ENCODE measurements at regions not wholly inside any gene's neighbourhood (a gene's known extent, or its start where the extent isn't known, plus 50 kb on each side); places are given as distances from the start of the nearest gene placed in this dataset.
"Not testable (repeated sequence)": the region's sequence is repeated elsewhere in the genome, so short reads cannot be mapped to it uniquely, and the experiment has no call there.

DNA sequence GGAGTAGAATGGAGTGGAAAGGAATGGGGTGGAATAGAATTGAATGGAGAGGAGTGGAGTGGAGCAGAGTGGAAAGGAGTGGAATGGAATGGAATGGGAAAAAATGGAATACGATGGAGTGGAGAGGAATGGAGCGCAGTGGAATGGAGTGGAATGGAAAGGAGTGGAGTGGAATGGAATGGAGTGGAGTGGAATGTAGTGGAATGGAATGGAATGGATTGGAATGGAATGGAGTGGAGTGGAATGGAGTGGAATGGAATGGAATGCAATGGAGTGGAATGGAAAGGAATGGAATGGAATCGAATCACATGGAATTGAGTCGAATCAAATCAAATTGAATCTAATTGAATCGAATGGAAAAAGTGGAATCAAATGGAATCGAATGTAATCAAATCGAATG is 1016.1 kb downstream of the CDY1 start:
- no peak for DNase-seq (ENCODE audit: low read depth)

DNA sequence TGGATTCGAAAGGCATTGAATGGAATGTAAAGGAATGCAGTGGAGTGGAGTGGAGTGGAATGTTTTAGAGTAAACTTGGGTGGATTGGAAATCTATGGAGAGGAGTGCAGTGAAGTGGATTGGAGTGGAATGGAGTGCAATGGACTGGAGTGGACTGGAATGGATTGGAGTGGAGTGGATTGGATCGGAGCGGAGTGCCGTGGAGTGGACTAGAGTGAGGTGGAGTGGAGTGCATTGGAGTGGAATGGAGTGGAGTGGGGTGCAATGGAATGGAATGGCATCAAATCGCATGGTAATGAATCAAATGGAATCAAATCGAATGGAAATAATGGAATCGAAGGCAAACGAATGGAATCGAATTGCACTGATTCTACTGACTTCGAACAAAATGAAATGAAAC is 1023.9 kb downstream of the CDY1 start:
- not testable (repeated sequence) for DNase-seq (ENCODE audit: low read depth)

GRCh38 chrY:26648240-26648639 is 1026.3 kb downstream of the CDY1 start:
- not testable (repeated sequence) for DNase-seq (ENCODE audit: low read depth)

DNA sequence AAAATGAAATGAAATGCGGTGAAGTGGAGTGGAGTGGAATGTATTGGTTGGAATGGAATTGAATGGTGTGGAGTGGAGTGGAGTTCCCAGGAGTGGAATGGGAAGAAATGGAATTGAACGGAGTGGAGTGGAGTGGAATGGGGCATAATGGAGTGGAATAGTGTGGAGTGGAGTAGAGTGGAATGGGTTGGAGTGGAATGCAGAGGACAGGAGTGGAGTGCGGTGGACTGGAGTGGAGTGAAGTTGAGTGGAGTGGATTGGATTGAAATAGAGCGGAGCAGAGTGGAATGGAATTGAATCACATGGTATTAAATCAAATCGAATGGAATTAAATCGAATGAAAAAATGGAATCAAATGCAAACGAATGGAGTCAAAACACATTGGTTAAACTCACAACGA is 1042.3 kb downstream of the CDY1 start:
- not testable (repeated sequence) for DNase-seq (ENCODE audit: low read depth)

DNA sequence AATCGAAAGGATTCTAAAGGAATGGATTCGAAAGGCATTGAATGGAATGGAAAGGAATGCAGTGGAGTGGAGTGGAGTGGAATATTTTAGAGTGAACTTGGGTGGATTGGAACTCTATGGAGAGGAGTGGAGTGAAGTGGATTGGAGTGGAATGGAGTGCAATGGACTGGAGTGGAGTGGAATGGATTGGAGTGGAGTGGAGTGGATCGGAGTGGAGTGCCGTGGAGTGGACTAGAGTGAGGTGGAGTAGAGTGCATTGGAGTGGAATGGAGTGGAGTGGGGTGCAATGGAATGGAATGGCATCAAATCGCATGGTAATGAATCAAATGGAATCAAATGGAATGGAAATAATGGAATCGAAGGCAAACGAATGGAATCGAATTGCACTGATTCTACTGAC is 1044.8 kb downstream of the CDY1 start:
- DNase-seq (ENCODE audit: low read depth): not testable (repeated sequence)

DNA sequence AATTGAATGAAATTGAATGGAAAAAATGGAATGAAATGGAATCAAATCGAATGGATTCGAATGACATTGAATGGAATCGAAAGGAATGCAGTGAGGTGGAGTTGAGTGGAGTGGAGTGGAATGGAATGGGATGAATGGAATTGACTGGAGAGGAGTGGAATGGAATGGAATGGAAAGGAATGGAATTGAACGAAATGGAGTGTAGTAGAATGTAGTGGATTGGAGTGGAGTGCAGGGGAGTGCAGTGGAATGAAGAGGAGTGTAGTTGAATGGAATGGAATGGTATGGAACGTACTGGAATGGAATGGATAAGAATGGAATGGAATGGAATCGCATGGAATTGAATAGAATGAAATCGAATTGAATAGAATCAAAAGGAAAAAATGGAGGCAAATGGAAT is 1047.3 kb downstream of the CDY1 start:
- DNase-seq (ENCODE audit: low read depth): not testable (repeated sequence)

DNA sequence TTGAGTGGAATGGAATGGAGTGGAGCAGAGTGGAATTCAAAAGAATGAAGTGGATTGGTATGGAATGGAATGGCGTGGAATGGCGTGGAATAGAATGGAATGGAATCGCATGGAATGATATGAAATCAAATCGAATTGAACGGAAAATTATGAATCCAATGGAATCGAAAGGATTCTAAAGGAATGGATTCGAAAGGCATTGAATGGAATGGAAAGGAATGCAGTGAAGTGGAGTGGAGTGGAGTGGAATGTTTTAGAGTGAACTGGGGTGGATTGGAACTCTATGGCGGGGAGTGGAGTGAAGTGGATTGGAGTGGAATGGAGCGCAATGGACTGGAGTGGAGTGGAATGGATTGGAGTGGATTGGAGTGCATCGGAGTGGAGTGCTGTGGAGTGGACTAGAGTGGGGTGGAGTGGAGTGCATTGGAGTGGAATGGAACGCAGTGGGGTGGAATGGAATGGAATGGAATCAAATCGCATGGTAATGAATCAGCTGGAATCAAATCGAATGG is 1048.5 kb downstream of the CDY1 start:
- DNase-seq (ENCODE audit: low read depth): peak; percentile 3

GRCh38 chrY:26670881-26671879 is 1049.3 kb downstream of the CDY1 start:
- DNase-seq (ENCODE audit: low read depth): peak; percentile 18
